ENCODE measurements at regions not wholly inside any gene's neighbourhood (a gene's known extent, or its start where the extent isn't known, plus 50 kb on each side); places are given as distances from the start of the nearest gene placed in this dataset.

- TF ChIP-seq CTCF (IDR thresholded peaks at IDR 0.05): no peak
- TF ChIP-seq POLR2A (IDR thresholded peaks at IDR 0.05): no peak
Observed at GRCh38 chr3:99565331-99565730, 73.1 kb upstream of the COL8A1 start.

Data from uterus (tissue), 2 donors.